PC-3 (cell line): ENCODE measurements at regions not wholly inside any gene's neighbourhood (a gene's known extent, or its start where the extent isn't known, plus 50 kb on each side); places are given as distances from the start of the nearest gene placed in this dataset.

ENCODE experiments used
- EZH2 ChIP-seq: fragments of 300-600 bp; sonication (generic); IDR thresholded peaks from one replicate; pipeline ENCODE4 v1.6.1; 2017; ENCODE audit warnings: antibody characterized with exemption, mild to moderate bottlenecking, low read length; ENCODE audit not compliant: unreplicated experiment
- EZH2phosphoT487 ChIP-seq: fragments of 300-600 bp; sonication (generic); IDR thresholded peaks from 2 replicates; pipeline ENCODE4 v1.6.1; 2018; ENCODE audit warnings: mild to moderate bottlenecking, antibody characterized with exemption, low read length, borderline replicate concordance
- TF ChIP-seq, protein P1 (sequence below): fragments of 300-600 bp; sonication (generic); conservative IDR thresholded peaks from 2 replicates; pipeline ENCODE4 v1.5.1; 2017; ENCODE audit warnings: antibody characterized with exemption, low read depth, mild to moderate bottlenecking, low read length

DNA sequence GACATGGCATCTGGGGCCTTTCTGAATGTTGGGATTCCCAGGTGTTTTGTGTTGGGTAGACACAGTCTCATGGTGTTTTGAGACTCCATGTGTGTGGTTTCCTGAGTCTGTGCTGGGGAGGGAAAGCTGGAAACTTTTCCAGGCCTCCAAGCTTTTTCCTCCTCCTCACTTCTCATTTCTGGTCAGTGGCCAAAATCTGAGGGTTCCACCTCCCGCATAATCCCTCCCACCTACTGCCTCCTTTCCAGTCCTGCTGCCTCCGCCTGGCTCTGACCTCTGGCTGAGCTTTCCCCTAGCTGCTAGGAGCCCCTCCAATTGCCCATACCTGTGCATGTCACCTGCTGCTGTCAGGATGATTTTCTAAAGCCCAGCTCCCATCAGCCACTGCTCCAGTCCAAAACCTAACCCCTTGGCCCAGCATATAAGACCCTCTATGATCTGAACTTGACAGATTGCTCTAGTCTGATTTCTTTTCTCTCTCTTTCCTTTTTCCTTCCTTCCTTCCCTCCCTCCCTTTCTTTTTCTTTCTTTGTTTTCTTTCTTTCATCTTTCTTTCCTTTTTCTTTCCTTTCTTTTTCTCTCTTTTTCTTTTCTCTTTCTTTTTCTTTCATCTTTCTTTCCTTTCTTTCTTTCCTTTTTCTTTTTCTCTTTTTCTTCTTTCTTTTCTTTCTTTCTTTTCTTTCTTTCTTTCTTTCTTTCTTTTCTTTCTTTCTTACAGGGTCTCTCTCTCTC is 51.4 kb upstream of the NECTIN1 start:
- TF ChIP-seq, protein P1, sequence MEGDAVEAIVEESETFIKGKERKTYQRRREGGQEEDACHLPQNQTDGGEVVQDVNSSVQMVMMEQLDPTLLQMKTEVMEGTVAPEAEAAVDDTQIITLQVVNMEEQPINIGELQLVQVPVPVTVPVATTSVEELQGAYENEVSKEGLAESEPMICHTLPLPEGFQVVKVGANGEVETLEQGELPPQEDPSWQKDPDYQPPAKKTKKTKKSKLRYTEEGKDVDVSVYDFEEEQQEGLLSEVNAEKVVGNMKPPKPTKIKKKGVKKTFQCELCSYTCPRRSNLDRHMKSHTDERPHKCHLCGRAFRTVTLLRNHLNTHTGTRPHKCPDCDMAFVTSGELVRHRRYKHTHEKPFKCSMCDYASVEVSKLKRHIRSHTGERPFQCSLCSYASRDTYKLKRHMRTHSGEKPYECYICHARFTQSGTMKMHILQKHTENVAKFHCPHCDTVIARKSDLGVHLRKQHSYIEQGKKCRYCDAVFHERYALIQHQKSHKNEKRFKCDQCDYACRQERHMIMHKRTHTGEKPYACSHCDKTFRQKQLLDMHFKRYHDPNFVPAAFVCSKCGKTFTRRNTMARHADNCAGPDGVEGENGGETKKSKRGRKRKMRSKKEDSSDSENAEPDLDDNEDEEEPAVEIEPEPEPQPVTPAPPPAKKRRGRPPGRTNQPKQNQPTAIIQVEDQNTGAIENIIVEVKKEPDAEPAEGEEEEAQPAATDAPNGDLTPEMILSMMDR = no peak
- no peak for TF ChIP-seq EZH2
- no peak for TF ChIP-seq EZH2phosphoT487
